ENCODE measurements at regions not wholly inside any gene's neighbourhood (a gene's known extent, or its start where the extent isn't known, plus 50 kb on each side); places are given as distances from the start of the nearest gene placed in this dataset.

GRCh38 chr5:40453689-40454088 is 226.0 kb upstream of the PTGER4 start:
- TF ChIP-seq, protein P1, sequence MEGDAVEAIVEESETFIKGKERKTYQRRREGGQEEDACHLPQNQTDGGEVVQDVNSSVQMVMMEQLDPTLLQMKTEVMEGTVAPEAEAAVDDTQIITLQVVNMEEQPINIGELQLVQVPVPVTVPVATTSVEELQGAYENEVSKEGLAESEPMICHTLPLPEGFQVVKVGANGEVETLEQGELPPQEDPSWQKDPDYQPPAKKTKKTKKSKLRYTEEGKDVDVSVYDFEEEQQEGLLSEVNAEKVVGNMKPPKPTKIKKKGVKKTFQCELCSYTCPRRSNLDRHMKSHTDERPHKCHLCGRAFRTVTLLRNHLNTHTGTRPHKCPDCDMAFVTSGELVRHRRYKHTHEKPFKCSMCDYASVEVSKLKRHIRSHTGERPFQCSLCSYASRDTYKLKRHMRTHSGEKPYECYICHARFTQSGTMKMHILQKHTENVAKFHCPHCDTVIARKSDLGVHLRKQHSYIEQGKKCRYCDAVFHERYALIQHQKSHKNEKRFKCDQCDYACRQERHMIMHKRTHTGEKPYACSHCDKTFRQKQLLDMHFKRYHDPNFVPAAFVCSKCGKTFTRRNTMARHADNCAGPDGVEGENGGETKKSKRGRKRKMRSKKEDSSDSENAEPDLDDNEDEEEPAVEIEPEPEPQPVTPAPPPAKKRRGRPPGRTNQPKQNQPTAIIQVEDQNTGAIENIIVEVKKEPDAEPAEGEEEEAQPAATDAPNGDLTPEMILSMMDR (optimal IDR thresholded peaks at IDR 0.05 in 1 of 3, IDR thresholded peaks at IDR 0.05 in 1 of 3, conservative IDR thresholded peaks at IDR 0.05 in 1 of 3; ENCODE audit: extremely low read depth in 1 of 3, insufficient read depth in 2 of 3, low read length in 3 of 3), result no peak
- TF ChIP-seq EZH2 (IDR thresholded peaks at IDR 0.05; ENCODE audit: low read length), result no peak
